22Rv1 (cell line): ENCODE measurements at regions not wholly inside any gene's neighbourhood (a gene's known extent, or its start where the extent isn't known, plus 50 kb on each side); places are given as distances from the start of the nearest gene placed in this dataset.

Source experiments
- H3K27ac ChIP-seq: fragments of 450-650 bp; 2 replicates; pipeline ENCODE4 v1.5.1; 2017
- ZFX ChIP-seq: fragments of 450-650 bp; IDR thresholded peaks from 2 replicates; pipeline ENCODE4 v1.6.1; 2017; ENCODE audit warnings: antibody characterized with exemption, borderline replicate concordance
- TF ChIP-seq, protein P1 (sequence below): fragments of 450-650 bp; IDR thresholded peaks from 2 replicates; pipeline ENCODE4 v1.5.1; 2017; ENCODE audit warnings: mild to moderate bottlenecking

- H3K27ac ChIP-seq = peak overlapping the region; percentile 100
- TF ChIP-seq ZFX = no peak
- TF ChIP-seq, protein P1, sequence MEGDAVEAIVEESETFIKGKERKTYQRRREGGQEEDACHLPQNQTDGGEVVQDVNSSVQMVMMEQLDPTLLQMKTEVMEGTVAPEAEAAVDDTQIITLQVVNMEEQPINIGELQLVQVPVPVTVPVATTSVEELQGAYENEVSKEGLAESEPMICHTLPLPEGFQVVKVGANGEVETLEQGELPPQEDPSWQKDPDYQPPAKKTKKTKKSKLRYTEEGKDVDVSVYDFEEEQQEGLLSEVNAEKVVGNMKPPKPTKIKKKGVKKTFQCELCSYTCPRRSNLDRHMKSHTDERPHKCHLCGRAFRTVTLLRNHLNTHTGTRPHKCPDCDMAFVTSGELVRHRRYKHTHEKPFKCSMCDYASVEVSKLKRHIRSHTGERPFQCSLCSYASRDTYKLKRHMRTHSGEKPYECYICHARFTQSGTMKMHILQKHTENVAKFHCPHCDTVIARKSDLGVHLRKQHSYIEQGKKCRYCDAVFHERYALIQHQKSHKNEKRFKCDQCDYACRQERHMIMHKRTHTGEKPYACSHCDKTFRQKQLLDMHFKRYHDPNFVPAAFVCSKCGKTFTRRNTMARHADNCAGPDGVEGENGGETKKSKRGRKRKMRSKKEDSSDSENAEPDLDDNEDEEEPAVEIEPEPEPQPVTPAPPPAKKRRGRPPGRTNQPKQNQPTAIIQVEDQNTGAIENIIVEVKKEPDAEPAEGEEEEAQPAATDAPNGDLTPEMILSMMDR = no peak
Measured at GRCh38 chr18:22044474-22045220, 124.7 kb upstream of the GATA6 start.

GRCh38 chr18:22045221-22045918 is 124.0 kb upstream of the GATA6 start:
- H3K27ac ChIP-seq = peak overlapping the region; percentile 100
- no peak for TF ChIP-seq ZFX
- TF ChIP-seq, protein P1 = no peak

DNA sequence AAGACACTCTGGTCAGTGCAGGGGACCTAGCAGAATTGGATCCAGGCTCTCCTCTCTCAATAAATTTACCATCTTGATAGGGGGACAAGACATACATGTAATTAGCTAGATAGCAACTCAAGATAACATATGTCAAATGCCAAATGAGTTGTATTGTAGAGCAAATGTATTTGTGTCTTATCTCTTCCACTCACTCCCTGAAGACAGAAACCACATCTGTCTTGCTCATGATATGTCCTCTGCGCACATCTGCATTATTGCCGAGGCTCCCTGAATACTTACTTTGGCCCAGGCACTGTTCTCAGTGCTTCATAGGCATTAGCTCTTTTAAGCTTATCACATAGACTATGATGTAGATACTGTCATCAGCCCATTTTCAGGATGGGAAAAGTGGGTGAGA is 122.9 kb upstream of the GATA6 start:
- H3K27ac ChIP-seq = peak overlapping the region; percentile 100
- TF ChIP-seq ZFX = no peak
- TF ChIP-seq, protein P1 = no peak

GRCh38 chr18:22047485-22047884 is 121.9 kb upstream of the GATA6 start:
- TF ChIP-seq, protein P1 = no peak
- no peak for TF ChIP-seq ZFX
- H3K27ac ChIP-seq = peak overlapping the region; percentile 100

- H3K27ac ChIP-seq = no peak overlapping the region
- no peak for TF ChIP-seq ZFX
- TF ChIP-seq, protein P1 = no peak
Measured at GRCh38 chr18:22048221-22048620, 121.2 kb upstream of the GATA6 start.

DNA sequence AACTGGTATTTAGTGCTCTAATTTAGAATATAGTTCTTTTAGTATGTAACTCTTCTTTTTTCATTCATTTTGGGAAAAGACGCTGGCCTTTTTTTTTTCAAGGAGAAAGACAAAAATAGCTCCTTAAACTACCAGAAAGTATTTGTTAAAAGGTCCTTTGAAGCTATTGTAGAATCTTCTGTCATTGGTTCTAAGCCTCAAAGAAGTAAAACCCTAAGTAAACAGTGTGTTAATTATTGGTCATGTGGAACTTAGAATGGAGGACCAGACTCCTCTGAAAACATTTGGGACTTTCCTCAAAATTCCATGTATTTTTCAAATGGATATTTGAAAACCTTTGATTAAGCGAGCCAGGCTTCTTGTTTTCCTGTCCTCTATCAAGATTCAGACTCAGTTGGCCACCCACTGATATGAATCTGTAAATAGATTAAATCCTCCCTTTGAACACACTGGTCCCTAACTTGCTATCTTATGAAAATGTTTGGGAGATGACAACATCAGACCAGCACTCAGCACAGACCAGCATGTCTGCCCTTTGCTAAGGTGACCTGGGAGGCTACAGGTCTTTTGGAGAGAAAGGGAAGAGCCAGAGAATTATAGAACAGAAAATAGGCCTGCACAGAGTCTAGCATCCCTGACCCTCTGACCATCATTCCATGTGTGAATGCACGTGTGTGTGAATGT is 120.3 kb upstream of the GATA6 start:
- no peak overlapping the region for H3K27ac ChIP-seq
- TF ChIP-seq, protein P1 = no peak
- TF ChIP-seq ZFX = no peak
